GM12874 (cell line): ENCODE measurements at regions not wholly inside any gene's neighbourhood (a gene's known extent, or its start where the extent isn't known, plus 50 kb on each side); places are given as distances from the start of the nearest gene placed in this dataset.

Experiments used
- TF ChIP-seq, protein P1 (sequence below): IDR thresholded peaks from 2 replicates; pipeline ENCODE4 v1.5.1; 2011; ENCODE audit warnings: low read depth, mild to moderate bottlenecking, control low read depth, low read length, moderate library complexity; ENCODE audit not compliant: insufficient read depth

DNA sequence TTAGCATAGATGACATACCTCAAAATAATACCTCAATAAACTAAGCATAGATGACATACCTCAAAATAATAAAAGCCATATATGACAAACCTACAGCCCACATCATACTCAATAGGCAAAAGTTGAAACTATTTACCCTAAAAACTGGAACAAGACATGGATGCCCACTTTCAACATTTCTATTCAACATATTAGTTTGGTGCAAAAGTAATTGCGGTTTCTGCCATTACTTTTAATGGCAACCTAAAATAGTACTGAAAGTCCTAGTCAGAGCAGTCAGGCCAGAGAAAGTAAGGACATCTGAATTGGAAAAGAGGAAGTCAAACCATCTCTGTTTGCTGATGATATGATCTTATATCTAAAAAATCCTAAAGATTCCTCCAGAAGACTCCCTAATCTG is 250.4 kb downstream of the RAB28 start:
- TF ChIP-seq, protein P1, sequence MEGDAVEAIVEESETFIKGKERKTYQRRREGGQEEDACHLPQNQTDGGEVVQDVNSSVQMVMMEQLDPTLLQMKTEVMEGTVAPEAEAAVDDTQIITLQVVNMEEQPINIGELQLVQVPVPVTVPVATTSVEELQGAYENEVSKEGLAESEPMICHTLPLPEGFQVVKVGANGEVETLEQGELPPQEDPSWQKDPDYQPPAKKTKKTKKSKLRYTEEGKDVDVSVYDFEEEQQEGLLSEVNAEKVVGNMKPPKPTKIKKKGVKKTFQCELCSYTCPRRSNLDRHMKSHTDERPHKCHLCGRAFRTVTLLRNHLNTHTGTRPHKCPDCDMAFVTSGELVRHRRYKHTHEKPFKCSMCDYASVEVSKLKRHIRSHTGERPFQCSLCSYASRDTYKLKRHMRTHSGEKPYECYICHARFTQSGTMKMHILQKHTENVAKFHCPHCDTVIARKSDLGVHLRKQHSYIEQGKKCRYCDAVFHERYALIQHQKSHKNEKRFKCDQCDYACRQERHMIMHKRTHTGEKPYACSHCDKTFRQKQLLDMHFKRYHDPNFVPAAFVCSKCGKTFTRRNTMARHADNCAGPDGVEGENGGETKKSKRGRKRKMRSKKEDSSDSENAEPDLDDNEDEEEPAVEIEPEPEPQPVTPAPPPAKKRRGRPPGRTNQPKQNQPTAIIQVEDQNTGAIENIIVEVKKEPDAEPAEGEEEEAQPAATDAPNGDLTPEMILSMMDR: no peak

DNA sequence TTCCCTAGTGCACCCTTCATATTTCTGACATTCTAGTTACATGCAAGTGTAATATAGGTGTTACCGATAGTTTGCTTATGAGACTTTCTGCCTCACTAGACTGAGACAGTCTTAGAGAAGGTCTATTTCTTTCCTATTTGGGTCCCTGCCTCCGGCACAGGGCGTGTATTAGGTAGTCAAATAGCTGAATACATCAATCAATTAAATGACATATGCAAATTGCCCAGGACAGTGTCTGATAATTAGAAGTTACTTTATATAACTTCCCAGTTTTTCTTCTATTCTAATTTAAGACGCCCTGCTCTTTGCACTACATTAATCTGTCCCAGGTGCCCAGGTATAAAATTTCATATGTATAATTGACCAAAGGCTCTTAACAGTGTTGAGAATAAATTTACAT is 264.2 kb downstream of the RAB28 start:
- TF ChIP-seq, protein P1: no peak

DNA sequence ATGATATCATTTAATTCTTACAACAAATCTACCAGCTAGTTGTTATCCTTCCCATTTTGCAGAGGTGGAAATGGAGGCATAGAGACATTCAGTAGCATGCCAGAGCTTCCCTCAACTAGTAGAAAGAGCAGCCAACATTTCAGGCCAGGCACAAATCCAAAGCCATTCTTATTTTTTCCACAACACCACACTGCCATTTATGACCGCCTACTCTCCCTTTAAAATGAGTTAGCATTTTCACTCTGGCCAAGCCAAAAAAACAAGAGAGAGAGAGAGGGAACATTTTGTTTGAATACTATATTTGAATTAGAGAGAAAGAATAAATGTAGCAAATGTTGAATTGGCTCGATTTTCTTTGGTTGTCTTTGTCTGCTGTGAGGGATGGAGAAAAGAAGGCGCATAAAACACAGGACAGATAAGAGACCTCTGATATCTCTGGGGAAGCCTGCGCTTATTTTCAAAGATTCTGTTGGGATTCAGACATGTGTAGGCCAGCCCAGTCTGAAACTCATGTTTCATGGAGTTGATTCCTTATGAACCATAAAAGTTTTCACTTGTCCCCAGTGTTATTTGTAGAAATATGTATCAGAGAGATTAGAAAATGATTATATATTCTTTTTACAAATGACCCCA is 265.7 kb downstream of the RAB28 start:
- TF ChIP-seq, protein P1: no peak

DNA sequence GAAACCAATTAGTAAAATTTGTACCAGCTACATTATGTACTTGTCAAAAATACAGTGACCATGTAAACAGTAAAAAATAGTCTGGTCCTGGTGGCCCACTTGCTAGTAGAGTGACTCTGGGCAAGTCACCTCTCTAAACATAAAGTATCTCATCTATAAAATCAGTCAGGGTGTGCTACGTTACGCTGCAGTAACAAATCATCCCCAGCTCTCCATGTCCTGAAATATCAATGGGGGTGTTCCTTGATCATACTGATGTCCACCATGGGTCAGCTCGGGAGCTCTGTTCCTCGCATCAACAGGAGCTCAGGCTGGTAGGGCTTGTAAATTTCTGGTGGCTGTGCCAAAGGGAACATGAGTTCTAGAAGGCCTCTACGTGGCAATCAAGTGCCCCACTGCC is 268.6 kb downstream of the RAB28 start:
- TF ChIP-seq, protein P1: no peak

DNA sequence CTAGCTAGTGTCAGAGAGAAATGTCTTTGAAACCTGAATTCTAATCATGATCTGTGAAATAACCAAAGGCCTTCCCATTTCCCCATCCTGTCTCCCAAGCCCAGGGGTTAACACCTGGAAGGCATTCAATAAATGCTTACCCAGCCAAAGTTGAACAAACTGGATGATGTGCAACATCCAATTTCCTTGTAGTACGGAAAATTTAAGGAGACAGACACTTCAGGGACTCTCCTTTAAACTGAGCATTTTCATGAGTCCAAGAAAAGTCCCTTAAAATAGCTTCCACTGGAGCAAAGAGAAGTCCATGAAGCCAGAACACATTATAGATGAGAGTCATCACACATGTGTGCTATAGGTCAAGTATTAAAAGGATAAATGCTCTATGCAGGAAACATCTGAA is 271.2 kb downstream of the RAB28 start:
- TF ChIP-seq, protein P1: no peak

DNA sequence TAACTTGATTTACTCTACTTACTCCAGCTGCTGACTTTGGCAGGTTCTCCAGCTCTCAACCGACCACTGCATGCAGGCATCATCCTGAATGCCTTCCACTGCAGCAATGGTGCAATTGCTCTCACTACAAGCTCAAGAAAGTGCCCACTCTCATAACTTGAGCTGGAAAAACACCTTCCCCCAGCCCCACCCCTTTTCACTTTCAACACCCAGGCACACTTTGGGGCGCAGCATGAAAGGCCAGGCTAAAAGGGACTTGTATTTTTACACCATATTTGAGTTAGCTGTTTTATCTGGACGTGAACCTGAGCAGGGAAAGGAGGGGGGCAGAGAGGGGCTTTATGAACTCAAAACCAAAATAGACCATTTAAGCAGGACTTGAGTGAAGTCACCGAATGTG is 274.5 kb downstream of the RAB28 start:
- TF ChIP-seq, protein P1: no peak

DNA sequence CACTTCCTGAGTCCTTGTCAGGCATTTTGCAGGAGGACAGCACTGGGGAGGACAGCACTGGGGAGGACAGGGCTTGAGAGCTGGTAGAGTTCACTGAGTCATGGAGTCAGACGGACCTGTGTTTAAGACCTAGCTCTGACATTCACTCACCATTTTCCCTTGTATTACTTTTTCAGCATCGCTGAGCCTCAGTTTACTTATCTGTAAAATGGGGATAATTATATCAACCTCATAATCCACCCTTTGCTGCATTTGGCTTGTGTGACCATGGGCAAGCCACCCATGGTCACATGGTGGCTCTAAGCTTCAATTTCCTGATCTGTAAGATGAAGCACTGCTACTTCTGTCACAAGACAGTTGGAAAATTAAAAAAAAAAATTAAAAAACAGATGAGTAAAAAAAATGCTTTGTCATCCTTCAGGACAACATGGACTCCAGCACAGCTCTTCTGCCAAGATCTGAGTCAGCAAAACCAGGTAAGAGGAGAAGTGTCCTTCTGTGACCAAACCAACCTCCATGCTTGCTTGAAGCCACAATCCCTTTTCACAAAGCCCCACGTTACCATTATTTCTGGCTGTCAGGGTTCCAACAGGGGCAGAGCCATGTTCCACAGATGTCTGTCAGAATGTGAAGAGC is 275.5 kb downstream of the RAB28 start:
- TF ChIP-seq, protein P1: no peak

DNA sequence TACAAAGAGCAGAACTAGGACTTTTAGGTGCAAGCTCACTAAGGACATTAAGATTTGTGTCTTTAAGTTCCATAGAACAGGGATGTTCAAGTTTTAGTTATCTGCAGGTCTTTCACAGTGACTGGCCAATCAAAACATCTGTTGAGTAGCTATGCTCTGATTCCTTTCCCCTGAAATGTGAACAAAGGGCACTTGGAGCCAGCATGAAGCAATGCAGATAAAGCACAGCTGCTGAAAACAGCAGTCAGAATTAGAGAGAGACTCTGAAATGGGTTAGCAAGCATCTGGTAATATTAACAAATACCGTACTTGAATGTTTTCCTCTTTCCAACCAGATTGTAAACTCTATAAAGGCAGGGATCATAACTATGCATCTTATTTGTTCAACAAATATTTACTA is 276.9 kb downstream of the RAB28 start:
- TF ChIP-seq, protein P1: no peak
